ENCODE measurements at regions not wholly inside any gene's neighbourhood (a gene's known extent, or its start where the extent isn't known, plus 50 kb on each side); places are given as distances from the start of the nearest gene placed in this dataset.

- DNase-seq: no peak
Observed at GRCh38 chr21:38165466-38166172, 91.2 kb upstream of the KCNJ15 start.

DNA sequence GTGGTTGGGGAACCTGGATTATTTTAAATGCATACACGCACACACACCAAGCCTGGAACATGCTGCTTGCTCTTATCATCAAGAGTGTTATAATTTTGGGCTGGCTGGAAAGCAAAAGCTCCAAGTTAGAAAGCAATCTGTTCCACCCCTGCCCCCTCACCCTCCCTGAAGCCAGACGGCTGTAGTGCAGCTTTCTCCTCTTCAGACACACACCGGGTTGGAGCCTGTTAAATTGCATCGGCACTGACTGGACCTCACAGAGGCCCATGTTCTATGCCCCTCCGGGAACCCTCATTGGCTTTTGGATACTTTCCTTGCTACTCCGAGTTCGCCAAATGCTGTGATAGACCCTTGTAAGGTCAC, 90.6 kb upstream of the KCNJ15 start:
- no peak for DNase-seq

- no peak for DNase-seq
Observed at GRCh38 chr21:38167345-38167744, 89.4 kb upstream of the KCNJ15 start.

- peak; percentile 70 for DNase-seq
Observed at GRCh38 chr21:38170283-38170682, 86.5 kb upstream of the KCNJ15 start.

- DNase-seq: no peak
Observed at GRCh38 chr21:38170704-38171682, 85.8 kb upstream of the KCNJ15 start.

DNA sequence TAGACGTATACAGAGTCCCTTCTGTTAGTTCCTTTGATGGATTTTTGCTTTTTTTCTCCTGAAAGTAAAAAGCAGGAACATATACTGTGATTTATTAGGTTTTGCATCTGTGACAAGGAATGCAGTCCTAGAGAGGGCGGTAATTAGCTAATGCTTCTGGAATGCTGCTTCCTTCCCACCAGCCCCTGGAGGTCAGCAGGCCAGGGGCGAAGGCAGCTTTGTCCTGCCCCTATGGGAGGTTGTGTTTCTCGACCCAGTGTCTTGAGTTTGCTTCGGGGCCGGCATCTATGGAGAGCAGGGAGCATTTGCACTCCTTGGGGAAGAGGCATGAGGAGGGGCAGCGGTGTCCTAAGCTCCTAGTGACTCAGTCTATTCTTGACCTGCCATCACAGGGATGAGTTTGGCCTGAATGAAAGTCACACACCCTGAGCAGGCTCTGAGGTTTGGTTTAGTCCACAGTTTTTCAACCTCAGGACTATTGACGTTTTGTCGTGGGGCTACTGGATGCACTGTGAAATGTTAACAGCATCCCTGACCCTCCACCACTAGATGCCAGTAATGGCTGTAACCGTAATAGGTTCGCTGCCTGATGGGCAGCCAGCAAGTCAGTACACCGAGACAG, 85.0 kb upstream of the KCNJ15 start:
- no peak for DNase-seq

DNA sequence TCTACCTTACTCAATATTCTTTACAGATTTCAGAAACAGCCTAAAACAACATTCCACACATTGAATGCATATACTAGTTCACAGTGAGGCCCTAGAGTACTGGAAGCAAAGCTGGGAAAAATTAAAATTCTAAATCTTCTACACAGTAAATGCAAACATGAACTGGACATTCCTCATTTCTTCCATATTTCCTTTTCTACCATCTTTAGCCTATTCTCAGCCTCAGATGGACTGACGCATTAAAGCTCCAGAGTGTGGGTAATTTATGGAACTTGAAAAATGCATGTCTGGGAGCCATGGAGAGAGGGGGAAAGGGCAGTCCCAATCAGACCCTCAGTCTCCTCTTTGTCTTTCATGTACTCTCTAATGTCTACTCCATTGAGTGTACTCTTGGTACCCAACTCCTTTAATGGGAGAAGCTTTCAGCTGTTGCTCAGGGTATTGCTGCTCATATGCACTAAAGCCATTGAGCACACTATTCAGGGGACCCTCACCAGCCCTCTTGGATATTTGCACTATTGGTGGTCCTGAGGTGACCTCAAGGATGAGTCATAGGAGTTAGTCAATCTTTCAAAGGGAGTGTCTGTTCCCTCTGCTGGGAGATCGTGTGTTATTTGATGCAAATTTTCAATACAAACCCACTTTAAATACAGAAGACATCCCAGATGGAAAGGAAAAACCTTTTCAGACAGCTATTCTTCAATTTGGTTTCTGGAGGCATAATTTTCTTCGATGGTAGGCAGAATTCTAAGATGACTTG, 83.3 kb upstream of the KCNJ15 start:
- DNase-seq: no peak

DNA sequence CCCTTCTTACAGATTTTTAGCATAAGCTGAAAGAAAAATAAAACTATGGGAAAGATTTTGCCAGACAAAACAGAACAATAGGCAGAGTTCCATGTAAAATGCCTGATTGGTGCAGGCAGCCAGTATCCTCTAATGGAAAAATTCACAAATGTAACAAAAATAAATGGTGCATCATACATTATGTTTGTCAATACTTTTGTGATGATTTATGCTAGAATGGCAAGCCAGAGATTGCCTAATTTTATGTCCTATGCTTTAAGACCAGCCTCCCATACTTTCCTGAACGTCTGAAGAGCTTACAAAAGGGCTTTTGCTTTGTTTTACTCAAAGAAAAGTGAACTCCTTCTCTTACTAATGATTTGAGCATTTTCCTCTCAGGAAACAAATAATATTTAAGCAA, 81.5 kb upstream of the KCNJ15 start:
- DNase-seq: peak; percentile 19

- DNase-seq: no peak
Observed at GRCh38 chr21:38177919-38178652, 78.7 kb upstream of the KCNJ15 start.

DNA sequence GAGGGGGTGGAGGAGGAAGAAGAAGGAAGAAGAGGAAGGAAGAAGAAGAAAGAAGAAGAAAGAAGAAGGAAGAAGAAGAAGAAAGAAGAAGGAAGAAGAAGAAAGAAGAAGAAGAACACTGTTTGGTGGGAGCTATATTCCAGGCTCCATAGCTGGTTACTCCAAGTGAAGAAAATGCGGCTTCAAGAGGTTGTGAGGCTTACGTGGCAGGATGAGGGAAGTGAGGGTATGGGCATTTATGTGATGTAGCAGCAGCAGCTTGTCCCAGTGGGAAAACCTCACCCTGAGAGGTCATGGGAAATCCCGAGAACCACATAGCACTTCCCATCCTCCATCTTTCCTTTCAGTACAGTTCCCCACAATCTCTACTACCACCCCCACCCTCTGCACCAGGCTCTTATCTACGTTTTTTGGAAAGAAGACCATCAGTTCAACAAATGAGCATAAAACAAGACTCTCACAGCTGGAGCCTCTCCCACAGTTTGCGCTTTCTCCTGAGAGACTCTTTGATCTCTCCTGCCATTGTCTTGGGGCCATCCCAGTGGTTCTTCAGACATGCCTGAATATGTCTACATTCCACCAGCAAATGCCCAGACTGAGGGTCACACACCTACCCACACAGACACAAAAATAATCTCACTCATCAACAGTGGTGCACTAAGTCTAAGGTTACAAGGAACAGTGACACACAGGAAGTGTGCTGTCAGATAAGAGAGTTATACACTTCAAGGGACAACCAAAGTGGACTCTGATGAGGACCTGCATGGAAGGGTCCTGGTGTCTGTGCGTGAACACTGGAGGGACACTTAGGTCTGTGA, 77.9 kb upstream of the KCNJ15 start:
- DNase-seq: no peak

GRCh38 chr21:38179511-38179910, 77.3 kb upstream of the KCNJ15 start:
- DNase-seq: peak; percentile 38

DNA sequence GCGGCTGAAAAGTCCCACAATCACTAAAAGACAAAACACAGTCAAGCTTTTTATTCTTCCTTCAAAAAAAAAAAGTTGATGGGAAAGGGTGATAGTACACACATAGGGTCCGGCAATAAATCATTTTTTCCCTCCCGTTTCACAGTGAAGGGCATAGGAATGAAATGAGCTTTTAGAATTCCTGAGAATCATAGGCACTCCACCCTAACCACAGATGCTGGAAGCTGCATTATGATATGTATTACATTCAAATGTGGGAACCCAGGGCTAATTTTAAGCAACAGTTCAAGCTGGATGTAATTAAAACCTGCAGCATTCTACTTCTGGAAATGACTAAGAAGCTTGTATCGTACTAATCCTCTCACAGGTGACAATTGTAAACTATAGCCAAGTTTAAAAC, 75.7 kb upstream of the KCNJ15 start:
- no peak for DNase-seq

GRCh38 chr21:38182370-38182985, 74.3 kb upstream of the KCNJ15 start:
- DNase-seq: no peak

GRCh38 chr21:38183961-38184360, 72.8 kb upstream of the KCNJ15 start:
- peak; percentile 50 for DNase-seq

GRCh38 chr21:38186661-38187270, 70.0 kb upstream of the KCNJ15 start:
- DNase-seq: peak; percentile 35

GRCh38 chr21:38188037-38188436, 68.8 kb upstream of the KCNJ15 start:
- DNase-seq: no peak

- peak; percentile 63 for DNase-seq
Observed at GRCh38 chr21:38196036-38196435, 60.8 kb upstream of the KCNJ15 start.

DNA sequence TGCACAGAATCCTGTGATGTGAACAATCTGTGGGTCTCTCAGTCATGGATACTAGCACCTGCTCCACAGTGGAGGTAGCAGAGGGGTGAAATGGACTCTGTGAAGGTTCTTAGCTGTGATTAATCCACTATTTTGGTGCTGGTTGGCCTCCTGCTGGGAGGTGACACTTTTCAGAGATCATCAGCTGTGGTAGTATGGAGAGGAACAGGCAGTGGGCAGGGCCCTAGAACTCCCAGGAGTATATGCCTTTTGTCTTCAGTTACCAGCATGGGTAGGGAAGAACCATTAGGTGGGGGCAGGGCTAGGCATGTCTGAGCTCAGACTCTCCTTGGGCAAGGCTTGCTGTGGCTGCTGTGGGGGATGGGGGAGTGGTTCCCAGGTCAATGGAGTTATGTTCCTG, 54.0 kb upstream of the KCNJ15 start:
- DNase-seq: no peak

- DNase-seq: no peak
Observed at GRCh38 chr21:38203229-38203628, 53.6 kb upstream of the KCNJ15 start.

- no peak for DNase-seq
Observed at GRCh38 chr21:38205940-38206339, 50.9 kb upstream of the KCNJ15 start.
